ENCODE measurements at regions not wholly inside any gene's neighbourhood (a gene's known extent, or its start where the extent isn't known, plus 50 kb on each side); places are given as distances from the start of the nearest gene placed in this dataset.

DNA sequence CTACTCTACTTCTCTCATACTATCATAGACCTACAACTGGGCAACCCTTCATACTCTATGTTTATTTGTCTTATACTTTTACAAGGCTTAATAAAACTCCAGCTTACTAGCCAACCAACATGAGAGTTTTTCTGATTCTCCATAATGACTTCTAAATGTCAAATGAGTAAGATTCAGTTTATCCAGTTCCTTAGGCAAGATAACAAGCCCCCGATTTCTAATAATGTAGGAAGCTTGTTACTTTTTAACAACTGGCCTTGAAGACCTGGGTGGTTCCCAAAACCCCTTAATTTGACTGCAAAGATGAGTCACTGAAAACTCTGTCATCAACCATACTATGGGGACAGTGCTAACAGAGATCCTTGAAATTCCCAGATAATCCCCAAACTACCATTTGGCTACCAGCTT is 294.6 kb upstream of the ACTBL2 start:
- intact Hi-C loops (cut with micrococcal nuclease; ENCODE audit: unreplicated experiment) = loop anchor here (5.0 kb wide), 2 partner anchors 110 to 300 kb away; no protein-coding TSS in a partner anchor
- Histone ChIP-seq H3K4me1 (ENCODE audit: control insufficient read depth, insufficient read depth, low read length) (peaks cover 28% of the 10 kb centered on the region), H3K27me3 (ENCODE audit: control insufficient read depth, insufficient read depth, low read length) (no peaks in the 10 kb centered on the region), H3K36me3 (ENCODE audit: control insufficient read depth, insufficient read depth, low read length) (no peaks in the 10 kb centered on the region), H3K4me3 (ENCODE audit: low read depth in 2 of 2, low read length in 2 of 2) (no peak overlapping the region), H3K9me3 (ENCODE audit: control insufficient read depth, insufficient read depth, low read depth, low read length) (no peaks in the 10 kb centered on the region), H3K27ac (ENCODE audit: low read length) (peak overlapping the region; percentile 89)
- in situ Hi-C loops (cut with HindIII; ENCODE audit: low pct_unique_long_range_greater_than_20kb, low sequenced_read_pairs) = no loop called here
- ChIA-PET CTCF (interaction anchor here (1.5 kb wide), 1 partner anchor 127 kb away, joined by 4 read pairs; no protein-coding TSS in a partner anchor), POLR2A (no interaction called here)
- no TSS peak for BruUV-seq (replicated peaks)
- ATAC-seq (no peak), DNase-seq (ENCODE audit: low read depth, low spot score) (no peak)
- TF ChIP-seq, protein P1, sequence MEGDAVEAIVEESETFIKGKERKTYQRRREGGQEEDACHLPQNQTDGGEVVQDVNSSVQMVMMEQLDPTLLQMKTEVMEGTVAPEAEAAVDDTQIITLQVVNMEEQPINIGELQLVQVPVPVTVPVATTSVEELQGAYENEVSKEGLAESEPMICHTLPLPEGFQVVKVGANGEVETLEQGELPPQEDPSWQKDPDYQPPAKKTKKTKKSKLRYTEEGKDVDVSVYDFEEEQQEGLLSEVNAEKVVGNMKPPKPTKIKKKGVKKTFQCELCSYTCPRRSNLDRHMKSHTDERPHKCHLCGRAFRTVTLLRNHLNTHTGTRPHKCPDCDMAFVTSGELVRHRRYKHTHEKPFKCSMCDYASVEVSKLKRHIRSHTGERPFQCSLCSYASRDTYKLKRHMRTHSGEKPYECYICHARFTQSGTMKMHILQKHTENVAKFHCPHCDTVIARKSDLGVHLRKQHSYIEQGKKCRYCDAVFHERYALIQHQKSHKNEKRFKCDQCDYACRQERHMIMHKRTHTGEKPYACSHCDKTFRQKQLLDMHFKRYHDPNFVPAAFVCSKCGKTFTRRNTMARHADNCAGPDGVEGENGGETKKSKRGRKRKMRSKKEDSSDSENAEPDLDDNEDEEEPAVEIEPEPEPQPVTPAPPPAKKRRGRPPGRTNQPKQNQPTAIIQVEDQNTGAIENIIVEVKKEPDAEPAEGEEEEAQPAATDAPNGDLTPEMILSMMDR (IDR thresholded peaks at IDR 0.05) = no peak
- no peak for TF ChIP-seq POLR2AphosphoS5 (IDR thresholded peaks at IDR 0.05; ENCODE audit: low read depth, low read length)
- no peak for TF ChIP-seq TCF7L2 (IDR thresholded peaks at IDR 0.05; ENCODE audit: low read depth, low read length)
- no peak for TF ChIP-seq REST (IDR thresholded peaks at IDR 0.05; ENCODE audit: insufficient read depth in 1 of 2, low read depth in 2 of 2, low read length in 1 of 2)
- TF ChIP-seq SIN3A (IDR thresholded peaks at IDR 0.05; ENCODE audit: borderline replicate concordance, insufficient read depth, low read depth, low read length) = no peak

DNA sequence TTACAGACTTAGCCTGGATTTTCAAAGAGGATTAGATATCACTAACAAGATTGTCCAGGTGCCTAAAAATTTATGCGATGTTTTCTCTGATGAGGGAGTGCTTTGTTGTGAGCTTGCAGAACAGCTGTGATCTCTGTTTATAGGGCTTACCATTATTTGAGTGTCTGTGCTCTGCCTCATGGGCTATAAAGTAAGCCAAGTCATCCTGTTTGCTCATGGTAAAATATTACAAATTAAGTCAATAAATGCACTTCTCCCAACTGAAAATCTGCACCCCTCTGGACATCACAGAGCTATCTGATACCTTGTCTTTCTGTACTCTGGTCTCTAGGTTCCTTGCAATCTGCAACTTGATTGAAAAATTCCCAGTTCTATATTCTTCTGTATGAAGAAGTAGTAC is 293.4 kb upstream of the ACTBL2 start:
- Histone ChIP-seq H3K27ac (ENCODE audit: low read length) (peak overlapping the region; percentile 89), H3K36me3 (ENCODE audit: control insufficient read depth, insufficient read depth, low read length) (no peaks in the 10 kb centered on the region), H3K4me3 (ENCODE audit: low read depth in 2 of 2, low read length in 2 of 2) (no peak overlapping the region), H3K9me3 (ENCODE audit: control insufficient read depth, insufficient read depth, low read depth, low read length) (no peaks in the 10 kb centered on the region), H3K4me1 (ENCODE audit: control insufficient read depth, insufficient read depth, low read length) (peaks cover 28% of the 10 kb centered on the region), H3K27me3 (ENCODE audit: control insufficient read depth, insufficient read depth, low read length) (no peaks in the 10 kb centered on the region)
- ChIA-PET POLR2A (no interaction called here), CTCF (interaction anchor here (0.6 kb wide), 1 partner anchor 111 kb away, joined by 4 read pairs; no protein-coding TSS in a partner anchor)
- TF ChIP-seq REST (IDR thresholded peaks at IDR 0.05; ENCODE audit: insufficient read depth in 1 of 2, low read depth in 2 of 2, low read length in 1 of 2) (no peak), SIN3A (IDR thresholded peaks at IDR 0.05; ENCODE audit: borderline replicate concordance, insufficient read depth, low read depth, low read length) (no peak), POLR2AphosphoS5 (IDR thresholded peaks at IDR 0.05; ENCODE audit: low read depth, low read length) (no peak), TCF7L2 (IDR thresholded peaks at IDR 0.05; ENCODE audit: low read depth, low read length) (no peak; the same call in 1 of the 2 replicates)
- TF ChIP-seq, protein P1 (IDR thresholded peaks at IDR 0.05) = no peak
- intact Hi-C loops (cut with micrococcal nuclease; ENCODE audit: unreplicated experiment) = loop anchor here (5.0 kb wide), 2 partner anchors 111 to 301 kb away; no protein-coding TSS in a partner anchor
- no peak for ATAC-seq
- in situ Hi-C loops (cut with HindIII; ENCODE audit: low pct_unique_long_range_greater_than_20kb, low sequenced_read_pairs) = no loop called here
- BruUV-seq (replicated peaks) = no TSS peak
- no peak for DNase-seq (ENCODE audit: low read depth, low spot score)

Data from Panc1 (cell line).